Neural cell (in vitro differentiated cells): ENCODE measurements at regions not wholly inside any gene's neighbourhood (a gene's known extent, or its start where the extent isn't known, plus 50 kb on each side); places are given as distances from the start of the nearest gene placed in this dataset.

Experiments used
- H2AFZ ChIP-seq: fragments of 200-600, 300-800 bp; sonication (generic), shearing (Covaris generic); 2 replicates; pipeline ENCODE4 v1.6.0; 2014; ENCODE audit warnings: low read depth, mild to moderate bottlenecking, antibody characterized with exemption, low read length, moderate library complexity
- H3F3A ChIP-seq: fragments of 200-600 bp; shearing (Covaris generic); 2 replicates; pipeline ENCODE4 v1.6.1; 2016; ENCODE audit warnings: mild to moderate bottlenecking, moderate library complexity, mixed read lengths, antibody characterized with exemption, low read length; ENCODE audit not compliant: insufficient read depth, poor library complexity, severe bottlenecking
- H3K27ac ChIP-seq: fragments of 200-600, 300-800 bp; sonication (generic), shearing (Covaris generic); 2 replicates; pipeline ENCODE4 v1.5.1; 2014; ENCODE audit warnings: mild to moderate bottlenecking, low read length, moderate library complexity
- H3K27me3 ChIP-seq: fragments of 300-800, 200-600 bp; sonication (generic), shearing (Covaris generic); 2 replicates; pipeline ENCODE4 v1.6.0; 2014; ENCODE audit warnings: mild to moderate bottlenecking, low read depth, low read length, moderate library complexity; ENCODE audit not compliant: insufficient read depth
- H3K36me3 ChIP-seq: fragments of 300-800, 200-600 bp; sonication (generic), shearing (Covaris generic); 2 replicates; pipeline ENCODE4 v1.5.1; 2014; ENCODE audit warnings: mild to moderate bottlenecking, antibody characterized with exemption, low read length, moderate library complexity; ENCODE audit not compliant: insufficient read depth
- H3K4me2 ChIP-seq: fragments of 300-800, 200-600 bp; sonication (generic), shearing (Covaris generic); 2 replicates; pipeline ENCODE4 v1.6.0; 2014; ENCODE audit warnings: mild to moderate bottlenecking, low read length
- H3K4me3 ChIP-seq: fragments of 300-800, 200-600 bp; sonication (generic), shearing (Covaris generic); 2 replicates; pipeline ENCODE4 v1.5.1; 2014; ENCODE audit warnings: mild to moderate bottlenecking, low read length, moderate library complexity
- H3K79me2 ChIP-seq: fragments of 200-600 bp; shearing (Covaris generic); replicated peaks from 2 replicates; pipeline ENCODE4 v1.6.0; 2014; ENCODE audit warnings: mild to moderate bottlenecking, low read length, moderate library complexity; ENCODE audit not compliant: insufficient read depth
- H3K9ac ChIP-seq: fragments of 300-800, 200-600 bp; sonication (generic), shearing (Covaris generic); 2 replicates; pipeline ENCODE4 v1.6.1; 2016; ENCODE audit warnings: mild to moderate bottlenecking, low read length, mixed read lengths
- H3K9me2 ChIP-seq: fragments of 200-600 bp; shearing (Covaris generic); 2 replicates; pipeline ENCODE4 v1.6.1; 2016; ENCODE audit warnings: mild to moderate bottlenecking, low read length, mixed read lengths; ENCODE audit not compliant: insufficient read depth
- H3K9me3 ChIP-seq: fragments of 200-600, 300-800 bp; sonication (generic), shearing (Covaris generic); 2 replicates; pipeline ENCODE4 v1.6.1; 2016; ENCODE audit warnings: mild to moderate bottlenecking, mixed run types, low read length, moderate library complexity, mixed read lengths
- H4K20me1 ChIP-seq: fragments of 200-600 bp; shearing (Covaris generic); 2 replicates; pipeline ENCODE4 v1.6.1; 2016; ENCODE audit warnings: mild to moderate bottlenecking, mixed run types; ENCODE audit not compliant: insufficient read depth
- CTCF ChIP-seq: fragments of 450-650 bp; IDR thresholded peaks from 2 replicates; pipeline ENCODE4 v1.5.1; 2014; ENCODE audit warnings: antibody characterized with exemption, mild to moderate bottlenecking, moderate library complexity; ENCODE audit not compliant: poor library complexity, severe bottlenecking
- EP300 ChIP-seq: fragments of 450-650 bp; conservative IDR thresholded peaks from 2 replicates; pipeline ENCODE4 v1.6.1; 2014; ENCODE audit warnings: antibody characterized with exemption, mild to moderate bottlenecking, moderate library complexity; ENCODE audit not compliant: poor library complexity, severe bottlenecking
- EZH2 ChIP-seq: fragments of 200-600, 300-800 bp; shearing (Covaris generic), sonication (generic); IDR thresholded peaks from 2 replicates; pipeline ENCODE4 v1.6.1; 2014; ENCODE audit warnings: antibody characterized with exemption, low read length, borderline replicate concordance, mild to moderate bottlenecking; ENCODE audit not compliant: insufficient read depth, poor library complexity, severe bottlenecking
- MXI1 ChIP-seq: fragments of 450-650 bp; conservative IDR thresholded peaks from 2 replicates; pipeline ENCODE4 v1.6.1; 2014; ENCODE audit warnings: antibody characterized with exemption, mild to moderate bottlenecking; ENCODE audit not compliant: poor library complexity, severe bottlenecking
- POLR2AphosphoS5 ChIP-seq: IDR thresholded peaks from 2 replicates; pipeline ENCODE4 v1.6.1; 2012
- RAD21 ChIP-seq: fragments of 450-650 bp; conservative IDR thresholded peaks from 2 replicates; pipeline ENCODE4 v1.6.1; 2014; ENCODE audit warnings: antibody characterized with exemption, mild to moderate bottlenecking, moderate library complexity
- SMC3 ChIP-seq: fragments of 450-650 bp; conservative IDR thresholded peaks from 2 replicates; pipeline ENCODE4 v1.6.1; 2014; ENCODE audit warnings: antibody characterized with exemption, mild to moderate bottlenecking, moderate library complexity; ENCODE audit not compliant: poor library complexity
- TAF1 ChIP-seq: IDR thresholded peaks from 2 replicates; pipeline ENCODE4 v1.6.1; 2012; ENCODE audit warnings: low read depth
- TF ChIP-seq, protein P1 (sequence below): IDR thresholded peaks from 2 replicates; pipeline ENCODE4 v1.6.1; 2012; ENCODE audit warnings: borderline replicate concordance

DNA sequence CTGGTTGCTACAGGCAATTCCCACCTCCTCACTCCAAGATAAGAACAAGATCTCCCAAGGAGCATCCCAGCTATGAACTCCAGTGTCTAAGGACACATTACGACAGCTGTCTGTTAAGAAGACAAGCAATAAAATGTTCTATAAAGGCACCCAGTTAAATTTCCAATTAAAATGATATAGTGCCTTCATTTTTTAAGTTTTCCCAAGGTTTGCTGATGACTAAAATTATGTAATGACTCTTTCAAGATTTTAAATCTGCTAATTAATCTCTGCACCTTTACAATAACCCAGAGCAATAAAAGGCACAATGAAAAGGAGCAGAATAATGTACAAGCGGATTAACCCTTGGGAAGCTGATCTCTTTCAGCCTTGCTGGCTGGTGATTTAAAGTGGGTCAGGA is 61.6 kb upstream of the REG3G start:
- Histone ChIP-seq H3K4me2 (no peak overlapping the region), H3K9ac (no peak overlapping the region), H3K36me3 (no peaks in the 10 kb centered on the region), H3K79me2 (no peaks in the 10 kb centered on the region), H3K9me2 (no peaks in the 10 kb centered on the region), H2AFZ (no peak overlapping the region), H4K20me1 (no peaks in the 10 kb centered on the region), H3K4me3 (no peak overlapping the region), H3F3A (no peaks in the 10 kb centered on the region), H3K27me3 (no peaks in the 10 kb centered on the region), H3K27ac (no peak overlapping the region), H3K9me3 (no peaks in the 10 kb centered on the region)
- TF ChIP-seq POLR2AphosphoS5 (no peak), CTCF (no peak), EP300 (no peak), RAD21 (no peak), EZH2 (no peak), MXI1 (no peak), TAF1 (no peak), SMC3 (no peak)
- TF ChIP-seq, protein P1, sequence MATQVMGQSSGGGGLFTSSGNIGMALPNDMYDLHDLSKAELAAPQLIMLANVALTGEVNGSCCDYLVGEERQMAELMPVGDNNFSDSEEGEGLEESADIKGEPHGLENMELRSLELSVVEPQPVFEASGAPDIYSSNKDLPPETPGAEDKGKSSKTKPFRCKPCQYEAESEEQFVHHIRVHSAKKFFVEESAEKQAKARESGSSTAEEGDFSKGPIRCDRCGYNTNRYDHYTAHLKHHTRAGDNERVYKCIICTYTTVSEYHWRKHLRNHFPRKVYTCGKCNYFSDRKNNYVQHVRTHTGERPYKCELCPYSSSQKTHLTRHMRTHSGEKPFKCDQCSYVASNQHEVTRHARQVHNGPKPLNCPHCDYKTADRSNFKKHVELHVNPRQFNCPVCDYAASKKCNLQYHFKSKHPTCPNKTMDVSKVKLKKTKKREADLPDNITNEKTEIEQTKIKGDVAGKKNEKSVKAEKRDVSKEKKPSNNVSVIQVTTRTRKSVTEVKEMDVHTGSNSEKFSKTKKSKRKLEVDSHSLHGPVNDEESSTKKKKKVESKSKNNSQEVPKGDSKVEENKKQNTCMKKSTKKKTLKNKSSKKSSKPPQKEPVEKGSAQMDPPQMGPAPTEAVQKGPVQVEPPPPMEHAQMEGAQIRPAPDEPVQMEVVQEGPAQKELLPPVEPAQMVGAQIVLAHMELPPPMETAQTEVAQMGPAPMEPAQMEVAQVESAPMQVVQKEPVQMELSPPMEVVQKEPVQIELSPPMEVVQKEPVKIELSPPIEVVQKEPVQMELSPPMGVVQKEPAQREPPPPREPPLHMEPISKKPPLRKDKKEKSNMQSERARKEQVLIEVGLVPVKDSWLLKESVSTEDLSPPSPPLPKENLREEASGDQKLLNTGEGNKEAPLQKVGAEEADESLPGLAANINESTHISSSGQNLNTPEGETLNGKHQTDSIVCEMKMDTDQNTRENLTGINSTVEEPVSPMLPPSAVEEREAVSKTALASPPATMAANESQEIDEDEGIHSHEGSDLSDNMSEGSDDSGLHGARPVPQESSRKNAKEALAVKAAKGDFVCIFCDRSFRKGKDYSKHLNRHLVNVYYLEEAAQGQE = no peak

GRCh38 chr2:78967294-78967693 is 58.2 kb upstream of the REG3G start:
- H4K20me1 ChIP-seq = no peaks in the 10 kb centered on the region
- H3F3A ChIP-seq = no peaks in the 10 kb centered on the region
- H3K36me3 ChIP-seq = no peaks in the 10 kb centered on the region
- H3K27me3 ChIP-seq = no peaks in the 10 kb centered on the region
- H3K4me3 ChIP-seq = no peak overlapping the region
- no peak overlapping the region for H3K9ac ChIP-seq
- TF ChIP-seq, protein P1 = no peak
- TF ChIP-seq EZH2 (no peak), MXI1 (no peak), RAD21 (no peak), CTCF (no peak), EP300 (no peak), TAF1 (no peak), POLR2AphosphoS5 (no peak), SMC3 (no peak)
- H3K4me2 ChIP-seq = no peak overlapping the region
- H3K79me2 ChIP-seq = no peaks in the 10 kb centered on the region
- H2AFZ ChIP-seq = no peak overlapping the region
- H3K9me2 ChIP-seq = no peaks in the 10 kb centered on the region
- H3K27ac ChIP-seq = no peak overlapping the region
- no peaks in the 10 kb centered on the region for H3K9me3 ChIP-seq
